WTC11 (cell line): ENCODE measurements at regions not wholly inside any gene's neighbourhood (a gene's known extent, or its start where the extent isn't known, plus 50 kb on each side); places are given as distances from the start of the nearest gene placed in this dataset.

Experiments
- ATF2 ChIP-seq: sonication (generic); formaldehyde crosslinking; IDR thresholded peaks from 2 replicates; pipeline ENCODE4 v1.8.1; 2022; ENCODE audit warnings: low read depth, missing genetic modification reagents, borderline replicate concordance
- CTCF ChIP-seq: fragments of 200-600 bp; IDR thresholded peaks from 2 replicates; pipeline ENCODE4 v1.8.0; 2022; ENCODE audit warnings: antibody characterized with exemption
- ESRRA ChIP-seq: sonication (generic); formaldehyde crosslinking; IDR thresholded peaks from 2 replicates; pipeline ENCODE4 v1.8.1; 2022; ENCODE audit warnings: mild to moderate bottlenecking, missing genetic modification reagents, borderline replicate concordance
- GTF2I ChIP-seq: fragments of 250-450 bp; sonication (Bioruptor Pico); conservative IDR thresholded peaks from 2 replicates; pipeline ENCODE4 v1.4.0; 2021; ENCODE audit warnings: mild to moderate bottlenecking
- IRF2 ChIP-seq: sonication (generic); formaldehyde crosslinking; IDR thresholded peaks from 2 replicates; pipeline ENCODE4 v1.8.0; 2022; ENCODE audit warnings: low read depth, missing genetic modification reagents, borderline replicate concordance
- MAX ChIP-seq: sonication (generic); formaldehyde crosslinking; IDR thresholded peaks from 2 replicates; pipeline ENCODE4 v1.8.0; 2022; ENCODE audit warnings: mild to moderate bottlenecking, missing genetic modification reagents
- RELA ChIP-seq: sonication (generic); formaldehyde crosslinking; IDR thresholded peaks from 2 replicates; pipeline ENCODE4 v1.8.1; 2022; ENCODE audit warnings: missing genetic modification reagents, mild to moderate bottlenecking, borderline replicate concordance
- SP1 ChIP-seq: sonication (generic); formaldehyde crosslinking; conservative IDR thresholded peaks from 2 replicates; pipeline ENCODE4 v1.8.1; 2022; ENCODE audit warnings: missing genetic modification reagents
- STAT6 ChIP-seq: sonication (generic); formaldehyde crosslinking; conservative IDR thresholded peaks from 2 replicates; pipeline ENCODE4 v1.8.1; 2023; ENCODE audit warnings: mild to moderate bottlenecking, low read depth, missing genetic modification reagents, moderate library complexity
- USF2 ChIP-seq: sonication (generic); formaldehyde crosslinking; IDR thresholded peaks from 2 replicates; pipeline ENCODE4 v1.8.1; 2023; ENCODE audit warnings: mild to moderate bottlenecking, missing genetic modification reagents, moderate library complexity
- ZNF317 ChIP-seq: sonication (generic); formaldehyde crosslinking; IDR thresholded peaks from 2 replicates; pipeline ENCODE4 v1.8.1; 2023; ENCODE audit warnings: low read depth, mild to moderate bottlenecking, moderate library complexity, missing genetic modification reagents, borderline replicate concordance
- ZNF512 ChIP-seq: sonication (generic); formaldehyde crosslinking; IDR thresholded peaks from 2 replicates; pipeline ENCODE4 v1.8.1; 2022; ENCODE audit warnings: missing genetic modification reagents, borderline replicate concordance

GRCh38 chr5:108607421-108607820 lies 140.3 kb upstream of the FER start:
- TF ChIP-seq CTCF (no peak), ZNF317 (no peak), SP1 (no peak), ESRRA (CRISPR knock-in tag) (no peak), RELA (CRISPR knock-in tag) (no peak), MAX (CRISPR knock-in tag) (no peak), IRF2 (CRISPR knock-in tag) (no peak), STAT6 (no peak), ATF2 (no peak), GTF2I (CRISPR knock-in tag) (no peak), USF2 (CRISPR knock-in tag) (no peak), ZNF512 (CRISPR knock-in tag) (no peak)
